ACHN (cell line): ENCODE measurements at regions not wholly inside any gene's neighbourhood (a gene's known extent, or its start where the extent isn't known, plus 50 kb on each side); places are given as distances from the start of the nearest gene placed in this dataset.

Experiments
- DNase-seq: peaks from one replicate; pipeline ENCODE4 v3.0.0-alpha.2; 2015
- in situ Hi-C: cut with HindIII; loops from 2 replicates; pipeline ENCODE4 v1.10.0; 2017; ENCODE audit warnings: low sequenced_read_pairs, low pct_ligation_motif_present, low pct_unique_long_range_greater_than_20kb

DNA sequence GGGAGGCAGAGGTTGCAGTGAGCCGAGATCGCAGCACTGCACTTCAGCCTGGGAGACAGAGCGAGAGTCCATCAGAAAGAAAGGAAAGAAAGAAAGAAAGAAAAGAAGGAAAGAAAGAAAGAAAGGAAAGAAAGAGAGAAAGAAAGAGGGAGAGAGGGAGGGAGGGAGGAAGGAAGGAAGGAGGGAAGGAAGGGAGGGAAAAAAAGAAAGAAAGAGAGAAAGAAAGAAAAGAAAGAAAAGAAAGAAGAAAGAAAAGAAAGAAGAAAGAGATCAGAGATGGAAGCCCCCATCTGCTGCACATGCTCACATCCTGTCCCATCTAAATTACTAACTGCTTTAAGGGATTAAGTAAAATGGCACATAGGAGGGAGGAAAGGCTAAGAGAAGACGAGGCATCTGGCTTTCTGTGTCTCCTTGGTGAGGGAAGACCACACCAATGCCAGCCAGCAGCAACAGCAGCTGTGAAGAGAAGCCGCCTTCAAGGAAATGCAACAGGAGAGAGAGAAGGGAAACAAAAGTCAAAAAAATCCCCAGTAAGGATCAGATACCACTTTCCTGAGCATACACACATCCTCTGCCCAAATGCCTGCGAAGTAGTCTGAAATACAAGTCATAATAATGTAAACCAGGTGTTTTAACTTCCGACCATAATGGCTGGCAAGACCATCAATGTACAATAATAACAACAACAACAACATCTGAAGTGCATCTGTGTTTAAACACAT lies 300.2 kb upstream of the JARID2 start:
- DNase-seq: no peak
- in situ Hi-C loops: no loop called here

DNA sequence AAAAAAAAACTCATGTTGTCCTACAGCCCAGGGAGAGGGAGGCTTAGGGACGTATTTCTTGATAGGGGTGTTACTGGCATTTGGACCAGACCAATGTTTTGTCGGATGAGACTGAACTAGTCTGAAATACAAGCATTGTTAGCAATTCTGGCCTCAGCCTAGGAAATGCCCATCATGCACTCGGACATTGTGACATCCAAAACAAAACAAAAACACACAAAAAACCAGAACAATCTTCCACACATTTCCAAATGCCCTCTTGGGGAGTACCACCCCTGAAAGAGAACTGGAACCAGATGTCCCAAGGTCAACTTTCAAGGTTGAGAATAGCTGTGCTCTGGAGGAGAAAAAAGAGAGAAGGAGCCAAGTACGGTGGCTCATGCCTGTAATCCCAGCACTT lies 299.1 kb upstream of the JARID2 start:
- in situ Hi-C loops: no loop called here
- no peak for DNase-seq

DNA sequence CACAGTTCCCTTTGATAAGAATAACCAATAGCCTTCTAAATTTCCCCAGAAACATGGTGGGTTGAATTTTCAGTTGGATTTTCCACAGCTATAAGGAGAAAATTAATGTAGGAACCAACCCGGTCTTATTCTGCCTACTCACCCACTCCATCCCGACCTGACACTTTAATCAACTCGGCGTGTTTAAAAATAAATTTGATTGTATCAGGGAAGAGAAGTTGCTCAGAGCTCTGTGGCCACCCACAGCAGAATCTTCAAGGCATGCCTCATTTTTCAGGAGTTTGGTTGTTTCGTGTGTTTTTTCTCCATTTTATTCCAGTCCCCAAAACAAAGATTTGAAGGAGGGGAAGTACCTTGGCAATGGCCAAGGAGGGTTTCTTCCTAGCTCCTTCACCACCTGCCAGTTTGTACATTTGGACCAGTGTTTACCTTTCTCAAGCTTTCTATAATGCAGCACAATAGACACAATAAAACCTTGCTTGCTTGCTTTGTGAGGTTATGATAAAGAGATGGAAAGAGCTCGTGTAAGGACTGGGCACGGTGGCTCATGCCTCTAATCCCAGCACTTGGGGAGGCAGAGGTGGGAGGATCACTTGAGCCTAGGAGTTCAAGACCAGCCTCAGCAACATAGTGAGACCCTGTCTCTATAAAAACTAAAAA lies 297.2 kb upstream of the JARID2 start:
- in situ Hi-C loops: no loop called here
- DNase-seq: no peak

DNA sequence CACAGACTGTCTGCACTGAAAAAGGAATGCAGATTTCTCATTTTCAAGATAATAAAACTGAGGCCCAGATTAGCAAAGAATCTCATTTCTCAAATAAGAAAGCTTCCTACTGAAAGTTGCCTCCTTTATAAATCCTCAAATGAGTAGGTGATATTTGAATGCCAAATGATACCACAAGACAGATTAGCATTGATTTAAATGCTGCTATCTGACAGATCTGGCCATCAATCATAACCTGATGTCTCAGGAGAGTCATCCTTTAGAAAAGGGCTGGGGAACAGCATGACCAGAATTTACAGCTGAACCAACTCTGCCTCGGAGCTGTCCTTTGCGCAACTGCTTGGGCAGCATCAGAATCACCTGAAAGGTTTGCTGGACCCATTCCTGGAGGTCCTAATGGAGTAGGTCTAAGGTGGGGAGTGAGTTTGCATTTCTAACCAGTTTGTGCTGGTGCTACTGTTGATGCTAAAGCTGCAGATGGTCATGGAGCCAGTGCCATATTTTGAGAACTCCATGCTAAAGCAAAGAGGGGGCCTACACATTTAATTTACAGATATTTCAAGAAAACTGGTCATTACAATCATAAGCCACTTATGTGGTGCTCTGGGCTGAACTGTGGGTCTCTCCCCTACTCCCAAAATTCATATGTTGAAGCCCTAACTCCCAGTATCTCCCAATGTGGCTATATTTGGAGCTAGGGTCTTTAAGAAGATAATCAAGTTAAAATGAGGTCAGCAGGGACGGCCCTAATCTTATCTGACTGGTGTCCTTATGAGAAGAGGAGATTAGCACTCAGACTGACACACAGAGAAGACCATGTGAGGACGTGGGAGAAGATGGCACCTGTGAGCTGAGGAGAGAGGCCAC lies 295.5 kb upstream of the JARID2 start:
- no peak for DNase-seq
- in situ Hi-C loops: no loop called here

DNA sequence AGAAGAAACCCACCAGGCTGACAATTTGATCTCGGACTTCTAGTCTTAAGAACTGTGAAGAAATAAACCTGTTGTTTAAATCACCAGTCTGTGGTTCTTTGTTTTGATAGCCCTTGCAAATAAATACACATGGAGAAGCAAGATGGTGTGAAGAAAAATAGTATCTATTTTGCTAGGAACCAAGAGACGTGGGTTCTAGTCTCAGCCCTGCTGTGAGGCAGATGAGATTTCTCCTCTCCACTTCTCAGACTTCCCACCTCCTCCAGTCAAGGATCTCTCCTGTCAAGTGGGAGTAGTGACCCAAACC lies 294.9 kb upstream of the JARID2 start:
- no peak for DNase-seq
- in situ Hi-C loops: no loop called here

DNA sequence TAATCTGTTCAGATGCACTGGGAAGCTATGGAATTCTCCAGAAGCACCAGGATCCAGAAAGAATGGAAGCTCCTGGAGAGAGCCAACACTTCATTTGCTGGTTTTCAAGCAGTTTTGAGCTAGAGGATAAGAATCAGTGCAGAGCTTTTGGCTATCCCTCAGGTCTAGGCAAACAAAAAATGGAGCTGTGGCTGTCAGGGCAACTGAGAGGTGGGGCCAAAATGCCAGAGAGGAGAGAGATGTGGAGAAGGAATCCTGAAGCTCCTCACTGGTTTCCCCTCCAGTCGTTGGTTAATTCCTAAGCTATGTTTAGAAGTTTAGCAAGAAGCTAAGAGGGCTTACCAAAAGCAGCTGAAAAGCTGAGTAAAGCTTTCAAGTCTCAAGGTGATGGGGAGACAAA lies 294.2 kb upstream of the JARID2 start:
- DNase-seq: no peak
- in situ Hi-C loops: no loop called here

DNA sequence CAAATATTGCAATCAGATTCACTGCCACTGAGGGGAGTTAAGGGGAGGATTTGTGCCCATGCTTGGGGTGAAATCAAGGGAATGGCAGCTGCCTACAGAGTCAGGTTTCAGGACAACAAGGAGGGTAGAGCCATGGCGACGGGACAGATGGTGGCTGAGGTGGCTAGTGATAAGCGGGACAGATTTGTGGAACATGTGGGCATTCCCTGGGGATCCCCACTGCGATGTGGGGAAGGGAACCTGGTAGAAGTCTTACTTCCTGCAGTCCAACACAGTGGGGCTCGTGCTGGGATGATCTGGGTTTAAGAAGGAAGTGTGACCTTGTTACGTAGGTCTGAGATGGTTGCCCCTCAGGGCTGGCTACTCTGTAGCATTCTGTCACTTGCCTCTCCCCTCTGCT lies 292.0 kb upstream of the JARID2 start:
- in situ Hi-C loops: no loop called here
- no peak for DNase-seq

DNA sequence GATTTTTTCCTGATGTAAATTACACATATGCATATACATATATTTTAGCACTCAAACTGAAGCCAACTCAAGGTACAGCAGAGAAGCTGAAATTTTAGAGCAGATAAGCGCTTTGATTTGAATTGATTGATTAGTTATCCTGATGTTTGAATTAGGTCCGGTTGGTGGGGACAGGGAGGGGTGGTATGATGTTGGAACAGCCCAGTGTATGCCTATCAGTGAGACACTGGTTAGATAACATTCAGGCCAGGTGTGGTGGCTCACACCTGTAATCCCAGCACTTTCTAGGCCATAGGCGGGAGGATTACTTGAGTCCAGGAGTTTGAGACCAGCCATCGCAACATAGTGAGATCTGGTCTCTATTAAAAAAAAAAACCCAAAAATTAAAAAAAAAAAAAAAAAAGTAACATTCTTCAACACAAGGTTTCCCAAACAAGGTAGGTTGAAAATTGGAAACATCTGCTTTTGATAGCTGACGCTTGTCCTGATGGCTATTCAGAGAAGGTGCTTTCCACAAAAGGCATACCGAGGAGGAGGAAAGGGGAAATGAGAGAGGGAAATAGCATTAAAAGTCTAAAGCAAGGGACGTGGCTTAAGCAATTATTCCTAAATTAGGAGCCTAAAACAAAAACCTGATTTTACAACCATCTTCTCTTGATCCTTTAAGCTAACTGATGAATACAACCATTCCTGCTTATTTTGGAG lies 288.4 kb upstream of the JARID2 start:
- DNase-seq: no peak
- in situ Hi-C loops: no loop called here

DNA sequence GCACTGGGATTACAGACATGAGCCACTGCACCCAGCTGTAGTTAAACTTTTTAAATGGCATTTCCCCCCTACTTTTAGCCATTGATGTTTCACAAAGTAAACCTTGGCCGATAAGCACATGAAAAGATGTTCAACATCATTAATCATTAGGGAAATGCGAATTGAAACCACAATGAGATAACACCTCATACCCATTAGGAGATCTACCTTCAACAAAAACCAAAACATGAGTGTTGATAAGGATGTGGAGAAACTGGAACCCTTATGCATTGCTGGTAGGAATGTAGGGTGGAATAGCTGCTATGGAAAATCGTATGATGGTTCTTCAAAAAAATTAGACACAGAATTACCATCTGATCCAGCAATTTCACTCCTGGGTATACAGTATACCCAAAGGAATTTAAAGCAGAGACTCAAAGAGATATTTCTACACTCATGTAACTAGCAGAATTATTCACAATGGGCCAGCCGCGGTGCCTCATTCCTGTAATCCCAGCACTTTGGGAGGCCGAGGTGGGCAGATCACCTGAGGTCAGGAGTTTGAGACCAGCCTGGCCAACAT lies 286.5 kb upstream of the JARID2 start:
- in situ Hi-C loops: no loop called here
- no peak for DNase-seq

DNA sequence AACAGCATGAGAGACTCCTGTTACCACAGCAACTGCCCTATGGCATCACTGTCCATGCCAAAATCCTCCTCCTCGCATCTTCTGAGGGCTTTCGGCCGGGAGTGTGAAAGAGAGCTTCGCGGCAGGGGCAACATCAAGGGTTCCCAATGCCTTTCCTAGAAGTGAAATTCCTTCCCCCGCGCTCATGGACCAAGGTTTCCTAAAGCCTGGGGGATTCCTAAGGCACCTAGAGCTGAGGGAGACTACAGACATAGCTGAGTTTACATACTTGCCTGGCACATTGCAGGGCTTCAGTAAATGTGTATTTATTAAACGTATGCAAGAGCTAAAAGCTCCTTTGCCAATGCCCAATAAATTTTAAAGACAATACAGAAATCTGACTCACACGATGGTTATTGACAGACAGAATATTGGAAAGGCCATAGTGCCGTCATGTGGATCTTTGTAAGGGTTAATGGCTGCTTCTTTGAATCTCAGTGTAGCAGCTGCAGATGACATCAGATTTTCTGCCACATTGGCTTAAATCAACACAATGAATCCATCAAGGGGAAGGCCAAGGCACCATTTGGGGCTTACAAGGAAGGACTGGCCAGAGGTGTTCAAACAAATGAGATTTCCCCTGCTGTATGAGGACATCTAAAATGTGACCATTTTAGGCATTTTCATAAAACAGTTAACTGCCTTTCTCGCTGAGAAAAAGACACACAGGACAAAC lies 281.2 kb upstream of the JARID2 start:
- in situ Hi-C loops: no loop called here
- no peak for DNase-seq

DNA sequence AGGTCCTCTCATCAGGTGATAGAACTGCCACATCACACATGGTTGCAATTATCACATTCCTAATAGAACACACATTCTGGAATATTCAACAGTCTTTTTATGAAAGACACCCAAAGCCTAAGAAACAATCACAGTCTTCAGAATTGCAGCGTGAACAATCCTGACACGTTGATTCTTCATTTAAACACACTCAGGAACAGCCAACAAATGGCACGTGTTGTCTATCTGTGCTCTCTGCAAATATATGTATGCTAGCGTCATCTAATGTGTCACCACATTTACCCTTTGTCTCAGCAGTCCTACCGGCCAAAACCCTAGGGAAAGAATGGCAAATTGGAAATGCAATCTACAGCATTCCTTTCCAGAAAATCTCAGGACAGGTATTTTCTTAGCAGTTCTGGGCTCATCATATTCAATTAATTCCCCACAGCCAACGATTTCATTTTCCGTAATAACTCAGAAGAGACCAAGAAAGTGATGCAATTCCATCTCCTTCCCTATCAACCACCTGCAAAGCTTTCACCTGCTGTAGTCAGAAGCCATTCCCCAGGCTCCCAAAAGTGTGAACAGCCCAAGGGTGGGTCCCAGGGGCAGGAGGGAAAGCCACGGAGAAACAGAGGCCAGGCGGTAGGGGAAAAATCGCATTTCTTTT lies 280.3 kb upstream of the JARID2 start:
- in situ Hi-C loops: no loop called here

DNA sequence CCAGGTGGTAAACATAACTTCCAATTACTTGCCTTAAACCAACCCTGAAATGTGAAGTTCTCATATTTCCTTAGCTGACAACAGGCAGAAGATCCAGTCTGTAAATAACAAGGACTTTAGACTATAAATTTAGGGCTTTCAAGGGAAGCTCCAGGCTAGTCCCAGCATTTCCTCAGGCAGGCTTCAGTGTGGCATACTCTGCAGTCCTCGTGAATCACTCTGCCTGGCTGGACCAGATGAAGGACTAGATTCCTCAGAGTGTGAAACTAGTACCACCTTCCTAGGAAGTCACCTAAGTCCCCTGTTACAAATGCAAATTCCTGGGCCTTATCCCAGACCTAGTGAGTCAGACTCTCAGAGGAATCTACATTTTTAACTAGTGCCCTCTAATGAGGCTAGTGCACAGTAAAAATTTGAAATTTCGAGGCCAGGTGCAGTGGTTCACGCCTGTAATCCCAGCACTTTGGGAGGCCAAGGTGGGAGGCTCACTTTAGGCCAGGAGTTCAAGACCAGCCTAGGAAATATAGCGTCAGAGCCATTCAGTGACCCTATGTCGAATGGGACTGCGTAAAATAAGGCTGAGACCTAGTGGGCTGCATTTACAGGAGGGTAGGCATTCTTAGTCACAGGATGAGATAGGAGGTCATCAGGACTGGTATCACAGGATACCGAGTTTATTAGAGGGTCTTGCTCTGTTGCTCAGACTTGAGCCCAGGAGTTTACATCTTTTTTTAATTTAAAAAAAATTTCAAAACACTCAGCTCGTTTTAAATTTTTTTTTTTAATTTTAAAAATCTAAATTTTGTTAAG lies 279.6 kb upstream of the JARID2 start:
- in situ Hi-C loops: no loop called here
- DNase-seq: no peak

More for the DNA sequence above, 280.3 kb upstream of the JARID2 start:
- DNase-seq: no peak

DNA sequence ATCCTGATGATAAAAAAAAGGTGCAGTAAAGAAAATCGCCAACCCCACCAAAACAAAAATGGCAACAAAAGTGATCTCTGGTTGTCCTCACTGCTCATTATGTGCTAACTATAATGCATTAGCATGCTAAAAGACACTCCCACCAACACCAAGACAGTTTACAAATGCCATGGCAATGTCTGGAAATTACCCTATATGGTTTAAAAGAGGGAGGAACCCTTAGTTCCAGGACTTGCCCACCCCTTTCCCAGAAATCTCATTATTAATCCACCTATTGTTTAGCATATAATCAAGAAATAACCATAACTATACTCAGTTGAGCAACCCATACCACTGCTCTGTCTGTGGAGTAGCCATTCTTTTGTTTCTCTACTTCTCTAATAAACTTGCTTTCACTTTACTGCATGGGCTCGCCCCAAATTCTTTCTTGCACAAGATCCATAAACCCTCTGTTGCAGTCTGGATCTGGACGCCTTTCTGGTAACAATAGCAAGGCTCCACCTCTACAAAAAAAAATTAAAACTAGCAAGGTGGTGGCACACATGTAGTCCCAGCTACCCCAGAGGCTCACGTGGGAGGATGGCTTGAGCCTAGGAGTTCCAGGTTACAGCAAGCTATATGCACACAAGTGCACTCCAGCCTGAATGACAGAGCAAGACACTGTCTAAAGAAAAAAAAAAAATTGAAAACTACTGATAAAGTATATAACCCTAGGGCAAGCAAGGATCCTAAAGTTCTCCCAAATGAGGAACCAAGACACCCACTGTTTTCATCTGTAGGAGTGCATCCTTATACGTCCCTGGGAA lies 278.8 kb upstream of the JARID2 start:
- in situ Hi-C loops: no loop called here
- DNase-seq: no peak

DNA sequence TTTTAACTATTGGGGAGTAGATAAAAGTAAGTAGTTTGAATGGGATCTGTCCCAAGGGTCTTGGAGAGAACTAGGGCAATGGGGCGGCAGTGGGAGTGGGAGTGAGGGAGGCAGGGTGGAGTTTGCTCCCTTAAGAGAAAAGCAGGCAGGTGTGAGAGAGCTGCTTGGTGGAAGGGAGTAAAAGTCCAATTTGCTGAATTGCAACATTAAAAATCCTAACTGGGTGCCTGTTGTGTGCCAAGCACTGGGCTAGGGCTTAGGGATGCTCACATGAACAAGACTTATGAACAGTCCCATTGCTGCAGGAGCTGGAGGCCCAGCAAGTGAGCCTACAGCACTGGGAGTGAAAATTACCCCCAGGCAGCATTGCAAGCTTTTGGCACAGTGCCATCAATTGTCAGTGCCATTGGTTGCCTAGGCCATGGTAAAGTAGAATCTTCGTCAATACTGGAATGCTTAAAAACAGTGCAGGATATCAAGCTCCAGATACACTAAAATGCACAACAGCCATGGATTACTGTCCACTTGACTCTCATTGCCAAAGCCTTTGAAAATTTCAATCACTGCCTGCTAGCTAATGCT lies 277.7 kb upstream of the JARID2 start:
- in situ Hi-C loops: no loop called here
- DNase-seq: no peak

DNA sequence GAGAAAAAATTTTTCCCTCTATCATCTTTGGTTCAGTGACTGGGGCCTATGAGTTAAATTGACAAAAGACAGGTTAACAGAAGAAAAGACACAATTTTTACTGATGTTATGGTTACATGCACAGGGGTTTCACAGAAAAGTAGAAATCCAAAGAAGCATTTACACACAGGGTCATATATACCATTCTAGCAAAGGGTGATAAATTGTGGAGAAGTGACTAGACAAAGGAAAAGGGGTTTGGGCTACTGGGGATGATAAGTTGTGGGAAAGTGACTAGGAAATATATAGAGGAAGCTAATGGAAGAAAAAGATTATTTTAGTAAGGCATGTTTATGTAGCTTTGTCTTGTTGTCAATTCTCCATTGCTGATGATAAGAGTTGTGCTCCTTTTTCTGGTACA lies 276.7 kb upstream of the JARID2 start:
- in situ Hi-C loops: no loop called here
- no peak for DNase-seq
